KBM-7 (cell line): ENCODE measurements at regions not wholly inside any gene's neighbourhood (a gene's known extent, or its start where the extent isn't known, plus 50 kb on each side); places are given as distances from the start of the nearest gene placed in this dataset.

Experiments used
- DNase-seq: peaks from one replicate; pipeline ENCODE4 v3.0.0-alpha.2; 2015
- in situ Hi-C: fragments of 300-500 bp; cut with MboI; formaldehyde crosslinking; loops from 2 replicates; pipeline ENCODE4 v1.14.3; 2020; ENCODE audit warnings: low sequenced_read_pairs, low pct_unique_long_range_greater_than_20kb, mixed read lengths

GRCh38 chr1:238239343-238239742 is 348.6 kb upstream of the ZP4 start:
- DNase-seq, result no peak

DNA sequence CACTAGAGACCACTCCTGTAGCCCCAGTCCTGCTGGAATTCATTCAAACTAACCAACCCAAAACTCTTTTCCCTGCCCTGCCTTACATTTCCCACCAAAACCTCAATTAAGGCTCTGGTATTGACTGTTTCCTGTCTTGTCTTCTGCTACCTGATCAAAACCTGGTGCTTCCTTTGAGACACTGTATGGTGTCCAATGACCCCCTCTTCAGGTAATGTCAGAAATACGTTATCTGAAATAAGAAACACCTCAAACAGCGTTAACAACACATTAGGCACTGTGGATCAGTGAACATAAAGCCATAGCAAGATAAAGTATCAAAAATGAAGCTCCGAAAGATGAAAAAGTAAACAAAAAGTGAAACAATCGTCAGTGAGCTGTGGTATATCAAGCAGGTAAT is 343.2 kb upstream of the ZP4 start:
- no peak for DNase-seq
- in situ Hi-C loops, result no loop called here

More at GRCh38 chr1:238239343-238239742, 348.6 kb upstream of the ZP4 start:
- in situ Hi-C loops, result no loop called here

DNA sequence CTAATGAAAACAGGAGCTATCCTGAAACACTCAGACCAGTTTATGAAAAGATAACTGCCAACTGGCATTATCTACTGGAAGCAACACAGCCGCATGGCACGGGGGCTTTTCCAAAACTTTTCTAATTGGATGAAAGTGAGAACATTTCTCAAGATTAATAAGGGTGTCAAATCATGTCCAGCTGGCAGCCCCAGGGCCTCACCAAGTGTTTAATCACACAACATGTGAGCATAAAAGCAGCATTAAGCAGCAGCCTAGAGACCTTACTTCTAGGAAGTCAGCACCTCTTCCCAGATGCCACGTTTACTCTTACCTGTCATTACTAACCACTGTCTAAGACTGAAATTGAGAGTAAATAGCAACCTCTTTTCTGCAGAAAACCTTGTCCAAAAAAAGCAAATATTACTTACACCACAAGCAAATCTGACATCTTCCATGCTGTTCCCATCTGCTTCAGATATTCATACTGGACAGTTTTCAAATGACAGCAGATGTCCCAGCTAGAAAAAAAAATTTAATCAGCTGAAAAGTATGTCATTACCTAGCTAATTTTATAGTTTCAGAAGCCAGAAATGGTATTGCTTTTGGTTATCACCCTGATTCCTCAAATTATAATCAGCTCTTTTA is 341.5 kb upstream of the ZP4 start:
- DNase-seq, result no peak
- in situ Hi-C loops, result no loop called here

DNA sequence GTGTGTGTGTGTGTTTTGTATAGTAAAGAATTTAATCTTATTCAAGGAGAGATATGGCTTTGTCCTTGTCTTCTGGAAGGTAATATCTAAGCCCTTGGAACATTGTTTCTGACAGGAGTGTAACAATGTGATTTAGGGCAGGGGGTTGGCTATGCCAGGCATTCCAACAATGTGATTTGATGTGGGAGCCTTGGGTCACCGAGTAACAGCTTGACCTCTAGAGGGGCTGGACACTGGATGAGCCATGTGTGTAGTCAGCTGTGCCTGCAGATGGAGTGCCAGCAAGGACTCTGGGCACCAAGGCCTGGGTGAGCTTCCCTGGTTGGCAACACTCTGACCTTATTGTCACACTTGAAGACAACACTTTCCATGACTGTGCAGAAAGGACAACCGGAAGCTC is 336.1 kb upstream of the ZP4 start:
- in situ Hi-C loops, result no loop called here

DNA sequence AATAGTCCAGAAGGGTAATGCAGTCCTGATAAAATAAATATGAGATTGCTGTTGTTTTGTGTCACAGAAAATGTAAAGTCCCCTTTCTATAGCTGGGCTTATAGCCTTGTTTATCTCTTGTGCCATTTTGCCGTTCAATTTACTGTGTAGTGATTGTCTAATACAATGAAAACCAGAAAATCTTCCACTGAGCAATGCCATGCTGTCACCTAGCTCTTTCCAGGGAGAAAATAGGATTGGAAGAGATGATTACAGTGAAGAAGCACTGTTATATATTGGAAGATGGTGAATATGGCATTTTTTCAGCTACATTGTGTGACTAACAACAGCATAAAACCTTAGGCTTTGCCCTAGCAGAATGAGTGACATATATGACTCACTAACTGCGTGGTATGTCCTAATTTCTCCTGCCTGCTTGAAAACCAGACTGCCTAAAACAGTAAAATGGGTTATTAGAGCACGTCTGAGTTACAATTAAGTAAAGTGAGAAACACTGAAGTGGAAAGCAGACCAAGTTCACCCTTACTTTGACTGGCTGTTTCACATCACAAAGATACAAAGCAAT is 332.4 kb upstream of the ZP4 start:
- in situ Hi-C loops, result no loop called here

More for the DNA sequence above, 336.1 kb upstream of the ZP4 start:
- no peak for DNase-seq

GRCh38 chr1:238221738-238222137 is 331.0 kb upstream of the ZP4 start:
- in situ Hi-C loops, result no loop called here

More for the DNA sequence above, 332.4 kb upstream of the ZP4 start:
- DNase-seq, result no peak

GRCh38 chr1:238214449-238214848 is 323.7 kb upstream of the ZP4 start:
- no peak for DNase-seq

More at GRCh38 chr1:238221738-238222137, 331.0 kb upstream of the ZP4 start:
- DNase-seq, result no peak

DNA sequence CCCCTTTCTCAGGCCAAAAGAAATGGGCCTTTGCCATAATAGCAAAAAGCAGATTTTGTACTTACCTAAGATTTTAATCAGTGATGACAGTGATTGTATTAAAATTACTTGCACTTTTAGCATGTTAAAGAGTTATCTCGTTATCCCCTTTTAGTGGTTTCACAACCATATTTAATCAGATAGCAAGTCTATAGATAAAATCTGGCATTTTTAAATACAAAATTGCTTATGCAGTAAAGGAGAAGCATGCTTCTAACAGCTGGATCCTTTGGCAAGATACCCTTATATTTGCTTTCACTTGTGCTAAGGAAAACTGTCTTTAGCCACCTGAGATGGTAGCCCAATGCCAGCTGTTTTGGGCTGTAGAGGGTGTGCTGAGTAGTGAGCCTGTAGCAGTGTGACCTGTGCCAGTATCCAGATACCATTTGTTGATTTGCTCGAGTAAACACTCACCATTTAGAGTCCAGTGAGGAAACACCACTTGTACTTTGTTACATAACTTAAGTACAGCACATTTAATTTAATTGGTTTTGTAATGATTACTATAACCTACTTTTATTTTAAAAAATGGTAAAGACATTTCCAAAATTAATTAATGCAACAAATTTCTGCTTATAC is 314.4 kb upstream of the ZP4 start:
- in situ Hi-C loops, result no loop called here
- DNase-seq, result no peak

More at GRCh38 chr1:238214449-238214848, 323.7 kb upstream of the ZP4 start:
- in situ Hi-C loops, result no loop called here

GRCh38 chr1:238201992-238202391 is 311.3 kb upstream of the ZP4 start:
- in situ Hi-C loops, result no loop called here
- no peak for DNase-seq

DNA sequence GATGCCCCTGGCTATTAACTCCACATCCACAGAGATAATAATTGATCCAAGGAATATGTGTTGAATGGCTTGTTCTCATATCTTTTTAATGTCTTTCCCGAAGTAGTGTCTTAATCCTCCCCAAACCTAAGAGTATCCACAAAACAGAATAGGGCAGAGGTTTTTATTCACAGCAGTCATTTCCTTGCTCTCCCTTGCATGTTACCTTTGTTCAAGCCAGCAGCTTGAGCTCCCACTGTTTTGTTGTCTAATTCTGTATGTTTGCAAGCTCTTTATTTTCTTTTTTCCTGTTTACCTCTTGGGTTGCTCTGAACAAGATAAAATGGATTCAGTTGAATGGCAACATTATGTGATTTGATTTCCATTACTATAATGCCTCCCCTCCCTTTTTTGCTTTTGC is 308.6 kb upstream of the ZP4 start:
- no peak for DNase-seq
- in situ Hi-C loops, result no loop called here

DNA sequence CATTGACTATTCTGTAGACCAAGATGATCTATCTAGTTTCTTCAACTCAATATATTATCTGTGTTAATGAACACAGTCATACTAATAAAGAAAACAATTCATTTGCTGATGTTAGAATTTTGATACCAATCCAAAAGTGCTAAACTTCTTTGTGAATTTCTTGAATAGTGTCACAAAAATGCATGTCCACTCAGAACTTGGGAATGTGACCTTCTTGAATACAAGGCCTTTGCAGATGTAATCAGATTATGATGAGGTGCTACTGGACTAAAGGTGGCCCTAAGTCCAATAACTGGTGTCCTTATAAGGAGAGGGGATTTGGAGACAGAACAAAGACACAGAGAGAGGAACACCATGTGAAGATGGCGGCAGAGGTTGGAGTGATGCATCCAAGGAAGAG is 305.8 kb upstream of the ZP4 start:
- in situ Hi-C loops, result no loop called here
- DNase-seq, result no peak

DNA sequence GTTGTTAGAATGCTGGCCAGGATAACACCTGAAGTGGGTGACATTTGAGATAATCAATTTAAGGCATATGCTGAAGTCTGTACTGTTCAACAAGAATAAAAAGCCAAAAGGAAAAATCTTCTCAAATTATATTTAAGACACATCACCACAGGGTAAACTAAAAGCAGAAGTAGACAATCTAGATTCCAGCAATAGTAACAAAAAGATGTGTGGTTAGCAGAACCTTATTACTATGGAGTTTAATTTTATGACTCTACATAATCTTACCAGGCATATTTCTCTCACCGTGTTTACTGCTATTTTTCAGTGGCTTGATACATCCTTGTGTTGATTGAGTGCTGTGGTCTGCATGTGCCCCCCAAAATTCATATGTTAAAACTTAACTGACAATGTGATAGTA is 300.4 kb upstream of the ZP4 start:
- in situ Hi-C loops, result no loop called here
- DNase-seq, result no peak

GRCh38 chr1:238187575-238187949 is 296.8 kb upstream of the ZP4 start:
- in situ Hi-C loops, result no loop called here
- no peak for DNase-seq

GRCh38 chr1:238186887-238187574 is 296.3 kb upstream of the ZP4 start:
- no peak for DNase-seq
- in situ Hi-C loops, result no loop called here

GRCh38 chr1:238177960-238178645 is 287.4 kb upstream of the ZP4 start:
- in situ Hi-C loops, result no loop called here
- no peak for DNase-seq

DNA sequence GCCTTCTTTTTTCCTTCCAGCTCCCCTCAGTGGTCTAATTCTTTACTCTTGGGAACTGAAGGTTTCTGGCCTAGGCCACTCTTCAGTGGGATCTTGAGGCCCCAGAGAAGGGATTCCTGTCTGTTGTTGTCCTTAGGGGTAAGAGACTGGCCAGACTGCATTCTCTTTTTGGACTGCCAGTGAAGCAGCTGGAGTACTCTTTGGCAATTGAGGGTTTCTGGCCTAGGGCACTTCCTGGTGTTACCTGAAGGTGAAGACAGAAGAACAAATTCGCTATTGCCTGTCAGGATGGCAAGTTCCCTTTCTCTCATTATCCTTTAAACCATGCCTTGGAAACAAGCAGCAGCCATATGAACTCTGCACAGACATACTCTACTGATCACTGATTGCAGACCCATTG is 286.6 kb upstream of the ZP4 start:
- DNase-seq, result no peak
- in situ Hi-C loops, result no loop called here

DNA sequence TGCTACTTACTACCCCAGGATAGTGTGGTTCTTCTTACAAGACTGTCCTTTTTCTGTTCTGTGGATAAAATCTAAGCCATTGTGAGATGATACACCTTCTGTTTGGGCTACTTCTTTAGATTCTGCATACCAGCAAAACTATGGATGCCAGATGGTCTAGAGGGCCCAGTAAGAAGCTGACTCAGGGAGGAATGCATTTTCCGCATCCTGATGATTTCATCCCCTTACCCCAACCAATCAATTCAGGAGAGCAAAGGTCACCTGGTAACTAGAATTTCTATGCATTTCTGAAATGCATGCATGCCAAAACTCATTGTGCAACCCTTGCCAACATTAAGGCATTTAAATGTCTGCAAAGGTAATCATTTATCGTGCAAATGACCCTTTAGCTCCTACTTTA is 285.7 kb upstream of the ZP4 start:
- in situ Hi-C loops, result no loop called here
- DNase-seq, result no peak

GRCh38 chr1:238171985-238172384 is 281.3 kb upstream of the ZP4 start:
- in situ Hi-C loops, result no loop called here
- DNase-seq, result no peak

DNA sequence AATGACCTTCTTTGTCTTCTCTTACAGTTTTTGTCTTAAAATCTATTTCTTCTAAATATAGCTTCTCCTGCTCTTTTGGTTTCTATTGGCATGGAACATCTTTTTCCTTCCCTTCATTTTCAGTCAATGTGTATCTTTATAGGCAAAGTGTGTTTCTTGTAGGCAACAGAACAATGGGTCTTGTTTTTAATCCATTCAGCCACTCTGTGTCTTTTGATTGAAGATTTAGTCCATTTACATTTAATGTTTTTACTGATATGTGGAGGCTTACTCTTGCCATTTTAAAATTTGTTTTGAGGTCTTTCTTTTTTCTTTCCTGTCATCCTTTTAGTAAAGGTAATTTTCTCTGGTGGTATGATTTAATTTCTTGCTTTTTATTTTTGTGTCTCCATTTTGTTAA is 271.2 kb upstream of the ZP4 start:
- in situ Hi-C loops, result no loop called here
- no peak for DNase-seq

DNA sequence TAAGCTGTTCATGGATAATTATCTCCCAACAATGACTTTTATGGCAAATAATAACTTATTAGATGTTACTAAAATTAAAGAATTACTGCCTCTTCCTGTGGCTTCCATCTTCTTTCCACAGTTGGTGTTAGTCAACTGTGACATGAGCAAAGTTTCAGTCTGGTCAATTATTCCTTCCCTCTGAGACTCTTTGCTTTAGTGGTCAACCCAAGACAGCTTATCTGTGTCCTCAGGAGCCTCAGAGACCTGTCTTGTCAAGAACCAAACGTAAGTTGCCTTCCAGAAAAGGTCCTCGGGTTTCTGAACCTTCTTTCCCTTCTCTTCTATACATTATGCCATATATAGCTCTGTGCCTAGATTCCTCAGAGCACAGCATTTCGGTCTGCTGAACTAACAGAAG is 263.2 kb upstream of the ZP4 start:
- DNase-seq, result no peak
- in situ Hi-C loops, result no loop called here
